PFSK-1 (cell line): ENCODE measurements at regions not wholly inside any gene's neighbourhood (a gene's known extent, or its start where the extent isn't known, plus 50 kb on each side); places are given as distances from the start of the nearest gene placed in this dataset.

Experiments used
- FOXP2 ChIP-seq: optimal IDR thresholded peaks from 2 replicates; pipeline ENCODE3; 2011; ENCODE audit warnings: borderline replicate concordance, control low read depth, inconsistent platforms; ENCODE audit not compliant: insufficient read depth; ENCODE audit errors: extremely low read length, extremely low read depth
- POLR2AphosphoS5 ChIP-seq: IDR thresholded peaks from 2 replicates; pipeline ENCODE4 v1.6.1; 2012; ENCODE audit warnings: low read depth, mild to moderate bottlenecking, control low read depth, low read length, moderate library complexity
- REST ChIP-seq, 2 experiments: IDR thresholded peaks; 2 replicates each; pipeline versions ENCODE4 v1.6.1 to v1.8.0; 2011 to 2012; ENCODE audit warnings: low read depth in 2 of 2, low read length in 2 of 2, control low read depth in 1 of 2, inconsistent platforms in 1 of 2, mild to moderate bottlenecking in 1 of 2, moderate library complexity in 1 of 2; ENCODE audit not compliant: insufficient read depth in 1 of 2
- SIN3A ChIP-seq: IDR thresholded peaks from 2 replicates; pipeline ENCODE4 v1.6.1; 2012; ENCODE audit warnings: mild to moderate bottlenecking, low read length, moderate library complexity, borderline replicate concordance; ENCODE audit not compliant: insufficient read depth
- TAF1 ChIP-seq: IDR thresholded peaks from 2 replicates; pipeline ENCODE4 v1.6.1; 2012; ENCODE audit warnings: low read length, control low read depth, borderline replicate concordance; ENCODE audit not compliant: insufficient read depth

- TF ChIP-seq POLR2AphosphoS5 (no peak), SIN3A (no peak), FOXP2 (no peak), REST (IDR thresholded peaks at IDR 0.05; ENCODE audit: insufficient read depth in 1 of 2, low read depth in 2 of 2, low read length in 2 of 2) (no peak), TAF1 (no peak)
Observed at GRCh38 chr10:107689323-107689722, 524.8 kb upstream of the SORCS1 start.

GRCh38 chr10:107687701-107688100, 523.2 kb upstream of the SORCS1 start:
- TF ChIP-seq POLR2AphosphoS5 (no peak), SIN3A (no peak), REST (IDR thresholded peaks at IDR 0.05; ENCODE audit: insufficient read depth in 1 of 2, low read depth in 2 of 2, low read length in 2 of 2) (no peak), FOXP2 (no peak), TAF1 (no peak)

GRCh38 chr10:107686095-107686494, 521.6 kb upstream of the SORCS1 start:
- no peak for TF ChIP-seq REST (IDR thresholded peaks at IDR 0.05; ENCODE audit: insufficient read depth in 1 of 2, low read depth in 2 of 2, low read length in 2 of 2)
- no peak for TF ChIP-seq POLR2AphosphoS5
- TF ChIP-seq TAF1: no peak
- TF ChIP-seq SIN3A: no peak
- TF ChIP-seq FOXP2: no peak

DNA sequence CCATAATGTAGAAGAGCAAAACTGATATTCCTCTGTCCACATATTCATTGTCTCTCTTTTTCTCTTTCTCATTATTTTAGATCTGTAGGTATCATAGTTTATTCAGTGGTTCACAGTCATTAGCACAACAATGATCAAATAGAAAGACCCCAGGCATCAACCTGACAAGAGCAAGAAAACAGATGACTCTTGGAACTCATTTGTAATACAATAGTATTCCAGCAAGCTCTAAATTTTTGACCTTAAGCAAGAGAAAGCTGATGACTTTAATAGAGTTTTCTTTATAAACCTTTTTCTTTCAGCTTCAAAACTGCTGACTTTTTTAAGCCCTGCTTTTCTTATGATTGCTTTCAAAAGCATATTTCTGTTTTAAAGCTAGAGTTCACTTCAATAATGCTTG, 507.5 kb upstream of the SORCS1 start:
- TF ChIP-seq FOXP2 (no peak), REST (IDR thresholded peaks at IDR 0.05; ENCODE audit: insufficient read depth in 1 of 2, low read depth in 2 of 2, low read length in 2 of 2) (no peak), POLR2AphosphoS5 (no peak), TAF1 (no peak), SIN3A (no peak)

GRCh38 chr10:107666214-107666613, 501.7 kb upstream of the SORCS1 start:
- TF ChIP-seq FOXP2: no peak
- no peak for TF ChIP-seq TAF1
- no peak for TF ChIP-seq REST (IDR thresholded peaks at IDR 0.05; ENCODE audit: insufficient read depth in 1 of 2, low read depth in 2 of 2, low read length in 2 of 2)
- no peak for TF ChIP-seq SIN3A
- no peak for TF ChIP-seq POLR2AphosphoS5
